ENCODE measurements at regions not wholly inside any gene's neighbourhood (a gene's known extent, or its start where the extent isn't known, plus 50 kb on each side); places are given as distances from the start of the nearest gene placed in this dataset.

GRCh38 chr12:58815235-58815634, 105.1 kb downstream of the LRIG3 start:
- TF ChIP-seq POLR2A (IDR thresholded peaks at IDR 0.05; ENCODE audit: low read depth, low read length) (no peak), CTCF (conservative IDR thresholded peaks at IDR 0.05; ENCODE audit: low read depth, low read length) (no peak), MXI1 (IDR thresholded peaks at IDR 0.05; ENCODE audit: borderline replicate concordance, low read depth, low read length) (no peak), FOS (IDR thresholded peaks at IDR 0.05; ENCODE audit: low read depth, low read length) (no peak), CEBPB (IDR thresholded peaks at IDR 0.05; ENCODE audit: low read depth, low read length) (no peak), ELK1 (IDR thresholded peaks at IDR 0.05; ENCODE audit: borderline replicate concordance, low read depth, low read length) (no peak), MAFK (IDR thresholded peaks at IDR 0.05; ENCODE audit: low read depth, low read length) (no peak), RFX5 (IDR thresholded peaks at IDR 0.05; ENCODE audit: low read depth, low read length) (no peak), RCOR1 (IDR thresholded peaks at IDR 0.05; ENCODE audit: insufficient replicate concordance, low read length) (no peak), RAD21 (IDR thresholded peaks at IDR 0.05; ENCODE audit: low read length) (no peak), MAZ (IDR thresholded peaks at IDR 0.05; ENCODE audit: borderline replicate concordance, low read depth, low read length) (no peak), CHD1 (IDR thresholded peaks at IDR 0.05; ENCODE audit: low read depth, low read length) (no peak), BHLHE40 (IDR thresholded peaks at IDR 0.05; ENCODE audit: low read depth, low read length) (no peak)
